ENCODE measurements at regions not wholly inside any gene's neighbourhood (a gene's known extent, or its start where the extent isn't known, plus 50 kb on each side); places are given as distances from the start of the nearest gene placed in this dataset.
"Not testable (repeated sequence)": the region's sequence is repeated elsewhere in the genome, so short reads cannot be mapped to it uniquely, and the experiment has no call there.

- DNase-seq (ENCODE audit: low spot score), result not testable (repeated sequence)
These were observed 102.6 kb upstream of the OTOS start for GRCh38 chr2:240243049-240243448.

- no peak for DNase-seq (ENCODE audit: low spot score)
These were observed 104.1 kb upstream of the OTOS start for GRCh38 chr2:240244543-240244942.

- DNase-seq (ENCODE audit: low spot score), result no peak
These were observed 104.7 kb upstream of the OTOS start for GRCh38 chr2:240245184-240245583.

GRCh38 chr2:240245706-240246105 lies 105.2 kb upstream of the OTOS start:
- no peak for DNase-seq (ENCODE audit: low spot score)

GRCh38 chr2:240246173-240246820 lies 105.8 kb upstream of the OTOS start:
- no peak for DNase-seq (ENCODE audit: low spot score)

GRCh38 chr2:240247241-240247867 lies 106.9 kb upstream of the OTOS start:
- no peak for DNase-seq (ENCODE audit: low spot score)

GRCh38 chr2:240247868-240248720 lies 107.6 kb upstream of the OTOS start:
- no peak for DNase-seq (ENCODE audit: low spot score)

- no peak for DNase-seq (ENCODE audit: low spot score)
These were observed 108.4 kb upstream of the OTOS start for GRCh38 chr2:240248721-240249422.

- no peak for DNase-seq (ENCODE audit: low spot score)
These were observed 109.1 kb upstream of the OTOS start for GRCh38 chr2:240249423-240250149.

- DNase-seq (ENCODE audit: low spot score), result no peak
These were observed 109.9 kb upstream of the OTOS start for GRCh38 chr2:240250150-240250984.

GRCh38 chr2:240250985-240251847 lies 110.8 kb upstream of the OTOS start:
- peak; percentile 87 for DNase-seq (ENCODE audit: low spot score)

GRCh38 chr2:240251848-240252190 lies 111.4 kb upstream of the OTOS start:
- DNase-seq (ENCODE audit: low spot score), result no peak

- DNase-seq (ENCODE audit: low spot score), result no peak
These were observed 111.9 kb upstream of the OTOS start for GRCh38 chr2:240252191-240252871.

- DNase-seq (ENCODE audit: low spot score), result no peak
These were observed 112.5 kb upstream of the OTOS start for GRCh38 chr2:240252872-240253511.

- DNase-seq (ENCODE audit: low spot score), result no peak
These were observed 113.2 kb upstream of the OTOS start for GRCh38 chr2:240253583-240254145.

GRCh38 chr2:240254337-240255164 lies 114.1 kb upstream of the OTOS start:
- no peak for DNase-seq (ENCODE audit: low spot score)

- DNase-seq (ENCODE audit: low spot score), result no peak
These were observed 114.7 kb upstream of the OTOS start for GRCh38 chr2:240255165-240255491.

All from HuH-7 (cell line).